ENCODE measurements at regions not wholly inside any gene's neighbourhood (a gene's known extent, or its start where the extent isn't known, plus 50 kb on each side); places are given as distances from the start of the nearest gene placed in this dataset.

GRCh38 chr2:71849607-71850305 is 297.9 kb downstream of the CYP26B1 start:
- no peak for DNase-seq (ENCODE audit: extremely low read depth, insufficient read length)
- H3K4me3 ChIP-seq (replicated peaks; ENCODE audit: low read depth, low read length), result no peak overlapping the region
- no peaks in the 10 kb centered on the region; the same call in none of the 2 replicates for H3K27me3 ChIP-seq (replicated peaks; ENCODE audit: control insufficient read depth, insufficient read depth, low read length)
- TF ChIP-seq CTCF (IDR thresholded peaks at IDR 0.05; ENCODE audit: insufficient read depth, low read length, poor library complexity, severe bottlenecking), result no peak
- H3K36me3 ChIP-seq (ENCODE audit: control insufficient read depth, insufficient read depth, low read length), result no peaks in the 10 kb centered on the region

GRCh38 chr2:71849111-71849510 is 298.6 kb downstream of the CYP26B1 start:
- no peak for TF ChIP-seq CTCF (IDR thresholded peaks at IDR 0.05; ENCODE audit: insufficient read depth, low read length, poor library complexity, severe bottlenecking)
- no peak for DNase-seq (ENCODE audit: extremely low read depth, insufficient read length)
- H3K36me3 ChIP-seq (ENCODE audit: control insufficient read depth, insufficient read depth, low read length), result no peaks in the 10 kb centered on the region
- no peaks in the 10 kb centered on the region; the same call in none of the 2 replicates for H3K27me3 ChIP-seq (replicated peaks; ENCODE audit: control insufficient read depth, insufficient read depth, low read length)
- no peak overlapping the region for H3K4me3 ChIP-seq (replicated peaks; ENCODE audit: low read depth, low read length)

- Histone ChIP-seq H3K4me3 (replicated peaks; ENCODE audit: low read depth, low read length) (no peak overlapping the region), H3K36me3 (ENCODE audit: control insufficient read depth, insufficient read depth, low read length) (no peaks in the 10 kb centered on the region), H3K27me3 (replicated peaks; ENCODE audit: control insufficient read depth, insufficient read depth, low read length) (no peaks in the 10 kb centered on the region; the same call in none of the 2 replicates)
- no peak for TF ChIP-seq CTCF (IDR thresholded peaks at IDR 0.05; ENCODE audit: insufficient read depth, low read length, poor library complexity, severe bottlenecking)
- no peak for DNase-seq (ENCODE audit: extremely low read depth, insufficient read length)
Measured at GRCh38 chr2:71846669-71847291, 300.9 kb downstream of the CYP26B1 start.

GRCh38 chr2:71846072-71846471 is 301.6 kb downstream of the CYP26B1 start:
- no peak for TF ChIP-seq CTCF (IDR thresholded peaks at IDR 0.05; ENCODE audit: insufficient read depth, low read length, poor library complexity, severe bottlenecking)
- no peaks in the 10 kb centered on the region; the same call in none of the 2 replicates for H3K27me3 ChIP-seq (replicated peaks; ENCODE audit: control insufficient read depth, insufficient read depth, low read length)
- no peak overlapping the region for H3K4me3 ChIP-seq (replicated peaks; ENCODE audit: low read depth, low read length)
- H3K36me3 ChIP-seq (ENCODE audit: control insufficient read depth, insufficient read depth, low read length), result no peaks in the 10 kb centered on the region
- no peak for DNase-seq (ENCODE audit: extremely low read depth, insufficient read length)

GRCh38 chr2:71844967-71845366 is 302.7 kb downstream of the CYP26B1 start:
- no peak for TF ChIP-seq CTCF (IDR thresholded peaks at IDR 0.05; ENCODE audit: insufficient read depth, low read length, poor library complexity, severe bottlenecking)
- Histone ChIP-seq H3K36me3 (ENCODE audit: control insufficient read depth, insufficient read depth, low read length) (no peaks in the 10 kb centered on the region), H3K27me3 (replicated peaks; ENCODE audit: control insufficient read depth, insufficient read depth, low read length) (no peaks in the 10 kb centered on the region; the same call in none of the 2 replicates), H3K4me3 (replicated peaks; ENCODE audit: low read depth, low read length) (no peak overlapping the region)
- no peak for DNase-seq (ENCODE audit: extremely low read depth, insufficient read length)

Measured in GM06990 (cell line).